ENCODE measurements at regions not wholly inside any gene's neighbourhood (a gene's known extent, or its start where the extent isn't known, plus 50 kb on each side); places are given as distances from the start of the nearest gene placed in this dataset.

DNA sequence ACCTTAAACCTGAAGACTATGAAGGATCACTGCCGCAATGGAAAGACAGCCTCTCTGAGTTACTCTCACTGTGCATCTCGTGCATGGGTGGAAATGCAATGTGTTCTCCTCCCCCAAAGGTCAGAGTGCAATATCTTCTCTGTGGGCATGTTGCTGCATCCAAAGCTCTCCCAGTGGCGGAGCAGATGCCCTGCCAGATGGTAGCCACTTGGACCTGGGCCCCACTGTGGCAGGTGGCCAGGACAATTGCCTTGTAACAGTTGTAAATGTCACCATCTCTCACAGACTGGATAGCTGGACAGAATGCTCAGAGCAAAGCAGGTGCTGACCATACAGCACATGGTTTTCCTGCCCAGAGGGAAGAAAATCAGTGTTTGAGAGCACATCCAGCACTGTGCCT is 542.0 kb downstream of the FAM181B start:
- no peak overlapping the region for H2BK120ac ChIP-seq (ENCODE audit: low read depth, low read length)
- H3K27me3 ChIP-seq (ENCODE audit: control insufficient read depth in 1 of 2, insufficient read depth in 1 of 2, low read length in 2 of 2), result no peaks in the 10 kb centered on the region
- H3K18ac ChIP-seq (ENCODE audit: low read depth in 1 of 2, low read length in 2 of 2), result no peak overlapping the region
- no peak overlapping the region for H3K4ac ChIP-seq (ENCODE audit: low read depth in 1 of 2, low read length in 2 of 2)
- no peaks in the 10 kb centered on the region for H3K4me1 ChIP-seq (ENCODE audit: control insufficient read depth, insufficient read depth, low read depth, low read length)
- no peak for DNase-seq
- H3K9me3 ChIP-seq (ENCODE audit: control insufficient read depth, low read length), result no peaks in the 10 kb centered on the region
- H2BK12ac ChIP-seq (ENCODE audit: low read length in 2 of 2), result no peak overlapping the region
- no peak overlapping the region for H3K4me2 ChIP-seq (ENCODE audit: low read length, poor library complexity, severe bottlenecking)
- no peak overlapping the region for H3K23ac ChIP-seq (ENCODE audit: low read length in 2 of 2)
- no peak overlapping the region for H3K9ac ChIP-seq (ENCODE audit: low read length)
- H2BK5ac ChIP-seq (ENCODE audit: low read depth, low read length, poor library complexity, severe bottlenecking), result no peak overlapping the region
- no peak overlapping the region for H4K8ac ChIP-seq (ENCODE audit: low read length)
- 70% methylated on average over 3 of the region's 3 CpGs for WGBS
- no peak overlapping the region for H4K91ac ChIP-seq (ENCODE audit: low read length)
- no peak overlapping the region for H3K14ac ChIP-seq (ENCODE audit: low read length in 2 of 2)
- H2AFZ ChIP-seq (ENCODE audit: low read depth, low read length), result no peak overlapping the region
- no peaks in the 10 kb centered on the region for H3K36me3 ChIP-seq (ENCODE audit: control insufficient read depth in 1 of 2, insufficient read depth in 2 of 2, low read depth in 1 of 2, low read length in 2 of 2)
- H3K27ac ChIP-seq (ENCODE audit: low read length, poor library complexity, severe bottlenecking), result no peak overlapping the region
- H3K4me3 ChIP-seq (ENCODE audit: insufficient read depth in 1 of 2, low read depth in 1 of 2, low read length in 2 of 2), result peak overlapping the region in 1 of 2 experiments; percentile 10
- H3K79me1 ChIP-seq (replicated peaks; ENCODE audit: low read length, poor library complexity, severe bottlenecking), result no peaks in the 10 kb centered on the region
- no peak overlapping the region for H2BK15ac ChIP-seq (ENCODE audit: low read depth, poor library complexity, severe bottlenecking)
- H2AK5ac ChIP-seq (ENCODE audit: low read length, severe bottlenecking), result no peak overlapping the region

DNA sequence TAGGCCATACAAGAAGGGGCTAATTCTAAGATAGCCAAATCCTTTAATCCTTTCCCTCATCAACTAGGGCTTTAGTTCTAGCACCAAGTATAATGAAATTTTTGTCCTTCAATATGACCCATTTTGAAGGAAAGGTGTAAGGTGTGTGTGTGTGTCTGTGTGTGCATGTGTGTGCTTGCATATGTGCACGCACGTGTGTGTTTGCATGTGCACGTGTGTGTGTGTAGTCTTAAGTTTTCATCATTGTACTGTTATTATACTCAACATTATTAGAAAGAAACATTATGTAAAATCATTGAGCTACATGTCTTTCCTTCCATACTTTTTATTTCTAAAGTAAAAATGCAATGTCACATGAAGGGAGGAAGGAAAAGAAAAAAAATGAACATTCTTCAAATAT is 547.7 kb downstream of the FAM181B start:
- Histone ChIP-seq H3K36me3 (ENCODE audit: control insufficient read depth in 1 of 2, insufficient read depth in 2 of 2, low read depth in 1 of 2, low read length in 2 of 2) (no peaks in the 10 kb centered on the region), H2BK12ac (ENCODE audit: low read length in 2 of 2) (no peak overlapping the region), H2AK5ac (ENCODE audit: low read length, severe bottlenecking) (no peak overlapping the region), H2BK120ac (ENCODE audit: low read depth, low read length) (no peak overlapping the region), H3K79me1 (replicated peaks; ENCODE audit: low read length, poor library complexity, severe bottlenecking) (no peaks in the 10 kb centered on the region), H3K4me1 (ENCODE audit: control insufficient read depth, insufficient read depth, low read depth, low read length) (no peaks in the 10 kb centered on the region), H3K9me3 (ENCODE audit: control insufficient read depth, low read length) (no peaks in the 10 kb centered on the region), H3K23ac (ENCODE audit: low read length in 2 of 2) (no peak overlapping the region), H2AFZ (ENCODE audit: low read depth, low read length) (no peak overlapping the region), H3K4me2 (ENCODE audit: low read length, poor library complexity, severe bottlenecking) (no peak overlapping the region), H3K4ac (ENCODE audit: low read depth in 1 of 2, low read length in 2 of 2) (no peak overlapping the region), H3K9ac (ENCODE audit: low read length) (no peak overlapping the region), H3K27me3 (ENCODE audit: control insufficient read depth in 1 of 2, insufficient read depth in 1 of 2, low read length in 2 of 2) (no peaks in the 10 kb centered on the region), H4K8ac (ENCODE audit: low read length) (no peak overlapping the region), H4K91ac (ENCODE audit: low read length) (no peak overlapping the region), H3K27ac (ENCODE audit: low read length, poor library complexity, severe bottlenecking) (no peak overlapping the region), H3K4me3 (ENCODE audit: insufficient read depth in 1 of 2, low read depth in 1 of 2, low read length in 2 of 2) (no peak overlapping the region), H3K14ac (ENCODE audit: low read length in 2 of 2) (no peak overlapping the region), H3K18ac (ENCODE audit: low read depth in 1 of 2, low read length in 2 of 2) (no peak overlapping the region), H2BK5ac (ENCODE audit: low read depth, low read length, poor library complexity, severe bottlenecking) (no peak overlapping the region), H2BK15ac (ENCODE audit: low read depth, poor library complexity, severe bottlenecking) (no peak overlapping the region)
- WGBS, result no CpG with 5 or more reads among the region's 3 CpGs
- no peak for DNase-seq

DNA sequence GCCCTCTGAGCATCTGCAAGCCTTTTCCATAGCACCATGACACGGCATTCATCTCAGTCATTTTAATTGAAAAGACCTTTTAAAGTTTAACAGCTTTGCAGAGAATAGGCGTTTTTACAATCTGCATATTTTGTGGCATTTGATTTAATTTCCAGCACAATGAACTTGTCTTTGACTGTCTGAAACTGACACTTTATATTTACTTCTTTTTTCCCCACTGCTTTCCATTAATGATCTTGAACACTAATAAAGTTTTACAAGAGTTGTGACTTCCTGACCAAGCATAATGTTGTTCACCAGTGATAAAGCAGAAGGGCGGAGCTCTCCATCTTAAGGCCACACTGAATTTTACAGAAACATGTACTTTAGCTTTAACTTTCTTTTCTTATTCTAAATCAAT is 548.7 kb downstream of the FAM181B start:
- H3K23ac ChIP-seq (ENCODE audit: low read length in 2 of 2), result no peak overlapping the region
- H3K4me3 ChIP-seq (ENCODE audit: insufficient read depth in 1 of 2, low read depth in 1 of 2, low read length in 2 of 2), result no peak overlapping the region
- no peak overlapping the region for H3K4ac ChIP-seq (ENCODE audit: low read depth in 1 of 2, low read length in 2 of 2)
- H3K9ac ChIP-seq (ENCODE audit: low read length), result no peak overlapping the region
- no peak overlapping the region for H2BK5ac ChIP-seq (ENCODE audit: low read depth, low read length, poor library complexity, severe bottlenecking)
- H3K36me3 ChIP-seq (ENCODE audit: control insufficient read depth in 1 of 2, insufficient read depth in 2 of 2, low read depth in 1 of 2, low read length in 2 of 2), result no peaks in the 10 kb centered on the region
- H3K27ac ChIP-seq (ENCODE audit: low read length, poor library complexity, severe bottlenecking), result no peak overlapping the region
- no peak for DNase-seq
- H3K18ac ChIP-seq (ENCODE audit: low read depth in 1 of 2, low read length in 2 of 2), result no peak overlapping the region
- no peaks in the 10 kb centered on the region for H3K9me3 ChIP-seq (ENCODE audit: control insufficient read depth, low read length)
- no peak overlapping the region for H2AK5ac ChIP-seq (ENCODE audit: low read length, severe bottlenecking)
- H2BK120ac ChIP-seq (ENCODE audit: low read depth, low read length), result no peak overlapping the region
- no peak overlapping the region for H2BK12ac ChIP-seq (ENCODE audit: low read length in 2 of 2)
- H3K4me2 ChIP-seq (ENCODE audit: low read length, poor library complexity, severe bottlenecking), result no peak overlapping the region
- no peak overlapping the region for H4K91ac ChIP-seq (ENCODE audit: low read length)
- no peak overlapping the region for H2BK15ac ChIP-seq (ENCODE audit: low read depth, poor library complexity, severe bottlenecking)
- H3K4me1 ChIP-seq (ENCODE audit: control insufficient read depth, insufficient read depth, low read depth, low read length), result no peaks in the 10 kb centered on the region
- no peak overlapping the region for H4K8ac ChIP-seq (ENCODE audit: low read length)
- H3K27me3 ChIP-seq (ENCODE audit: control insufficient read depth in 1 of 2, insufficient read depth in 1 of 2, low read length in 2 of 2), result no peaks in the 10 kb centered on the region
- WGBS, result 69% methylated on average over 3 of the region's 3 CpGs
- no peak overlapping the region for H3K14ac ChIP-seq (ENCODE audit: low read length in 2 of 2)
- no peak overlapping the region for H2AFZ ChIP-seq (ENCODE audit: low read depth, low read length)
- H3K79me1 ChIP-seq (replicated peaks; ENCODE audit: low read length, poor library complexity, severe bottlenecking), result no peaks in the 10 kb centered on the region

DNA sequence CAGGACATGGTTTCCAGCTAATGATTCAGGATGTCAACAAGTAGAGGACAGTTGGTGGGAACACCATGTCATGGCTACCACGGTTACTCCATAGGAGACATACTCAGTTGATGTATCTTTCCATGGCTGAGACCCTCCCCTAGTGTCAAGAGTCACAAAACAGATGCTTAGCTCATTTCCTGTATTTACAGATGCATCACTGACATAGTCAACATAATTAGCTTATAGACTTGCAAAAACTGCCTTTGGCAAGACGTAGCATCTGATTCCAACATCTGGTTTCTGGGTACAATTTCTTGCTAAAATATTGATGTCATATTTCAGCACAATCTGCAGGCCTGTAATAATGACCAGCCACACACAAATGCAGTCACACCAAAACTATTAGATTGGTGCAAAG is 550.3 kb downstream of the FAM181B start:
- H3K27me3 ChIP-seq (ENCODE audit: control insufficient read depth in 1 of 2, insufficient read depth in 1 of 2, low read length in 2 of 2), result no peaks in the 10 kb centered on the region
- no peak overlapping the region for H2AFZ ChIP-seq (ENCODE audit: low read depth, low read length)
- no peak overlapping the region for H2BK15ac ChIP-seq (ENCODE audit: low read depth, poor library complexity, severe bottlenecking)
- H3K4me2 ChIP-seq (ENCODE audit: low read length, poor library complexity, severe bottlenecking), result no peak overlapping the region
- no peak overlapping the region for H3K23ac ChIP-seq (ENCODE audit: low read length in 2 of 2)
- no peak overlapping the region for H3K4me3 ChIP-seq (ENCODE audit: insufficient read depth in 1 of 2, low read depth in 1 of 2, low read length in 2 of 2)
- H3K79me1 ChIP-seq (replicated peaks; ENCODE audit: low read length, poor library complexity, severe bottlenecking), result no peaks in the 10 kb centered on the region
- H3K18ac ChIP-seq (ENCODE audit: low read depth in 1 of 2, low read length in 2 of 2), result no peak overlapping the region
- no peak overlapping the region for H2BK12ac ChIP-seq (ENCODE audit: low read length in 2 of 2)
- no peaks in the 10 kb centered on the region for H3K4me1 ChIP-seq (ENCODE audit: control insufficient read depth, insufficient read depth, low read depth, low read length)
- no peak overlapping the region for H4K8ac ChIP-seq (ENCODE audit: low read length)
- H2AK5ac ChIP-seq (ENCODE audit: low read length, severe bottlenecking), result no peak overlapping the region
- no peak overlapping the region for H4K91ac ChIP-seq (ENCODE audit: low read length)
- no peak overlapping the region for H3K9ac ChIP-seq (ENCODE audit: low read length)
- no peak overlapping the region for H3K27ac ChIP-seq (ENCODE audit: low read length, poor library complexity, severe bottlenecking)
- H3K9me3 ChIP-seq (ENCODE audit: control insufficient read depth, low read length), result no peaks in the 10 kb centered on the region
- no peak overlapping the region for H3K14ac ChIP-seq (ENCODE audit: low read length in 2 of 2)
- H3K36me3 ChIP-seq (ENCODE audit: control insufficient read depth in 1 of 2, insufficient read depth in 2 of 2, low read depth in 1 of 2, low read length in 2 of 2), result no peaks in the 10 kb centered on the region
- H2BK120ac ChIP-seq (ENCODE audit: low read depth, low read length), result no peak overlapping the region
- H2BK5ac ChIP-seq (ENCODE audit: low read depth, low read length, poor library complexity, severe bottlenecking), result no peak overlapping the region
- WGBS, result 49% methylated on average over 2 of the region's 2 CpGs
- H3K4ac ChIP-seq (ENCODE audit: low read depth in 1 of 2, low read length in 2 of 2), result no peak overlapping the region
- DNase-seq, result no peak
